Keratinocyte (primary cell): ENCODE measurements at regions not wholly inside any gene's neighbourhood (a gene's known extent, or its start where the extent isn't known, plus 50 kb on each side); places are given as distances from the start of the nearest gene placed in this dataset.

Experiments
- DNase-seq: peaks from one replicate; pipeline ENCODE4 v3.0.0-alpha.2; 2011; ENCODE audit warnings: low read depth, missing footprints, low spot score
- FAIRE-seq: peaks from 2 replicates; lab custom pipeline; 2011; peaks lifted over from hg19 to GRCh38; lab: Jason Lieb, UNC
- H2AFZ ChIP-seq: 2 replicates; pipeline ENCODE4 v1.6.0; 2012; ENCODE audit warnings: low read length, control low read depth, inconsistent platforms; ENCODE audit not compliant: control insufficient read depth
- H3K27ac ChIP-seq: 2 replicates; pipeline ENCODE4 v1.5.1; 2011; ENCODE audit warnings: low read length; ENCODE audit not compliant: control insufficient read depth, insufficient read depth
- H3K27me3 ChIP-seq: 3 replicates; pipeline ENCODE4 v1.6.0; 2011; ENCODE audit warnings: low read length; ENCODE audit not compliant: control insufficient read depth, insufficient read depth; ENCODE audit errors: extremely low read depth
- H3K36me3 ChIP-seq, 2 experiments: 2 replicates in 1 of 2; 3 replicates in 1 of 2; pipeline ENCODE4 v1.5.1; 2011; ENCODE audit warnings: low read length in 2 of 2, mild to moderate bottlenecking in 1 of 2; ENCODE audit not compliant: control insufficient read depth in 2 of 2, insufficient read depth in 2 of 2; ENCODE audit errors: extremely low read depth in 1 of 2
- H3K4me1 ChIP-seq: 3 replicates; pipeline ENCODE4 v1.5.1; 2011; ENCODE audit warnings: low read length; ENCODE audit not compliant: control insufficient read depth, insufficient read depth; ENCODE audit errors: extremely low read depth
- H3K4me2 ChIP-seq: 3 replicates; pipeline ENCODE4 v1.6.0; 2011; ENCODE audit warnings: low read depth, low read length; ENCODE audit not compliant: control insufficient read depth, insufficient read depth; ENCODE audit errors: extremely low read depth
- H3K4me3 ChIP-seq, 3 experiments: fragments of 200-600 bp in 1 of 3; sonication (generic) in 1 of 3; 2 replicates in 2 of 3; 3 replicates in 1 of 3; pipeline ENCODE4 v1.5.1; 2011 to 2016; ENCODE audit warnings: low read length in 3 of 3, mild to moderate bottlenecking in 3 of 3, control low read depth in 2 of 3, inconsistent platforms in 1 of 3, low read depth in 1 of 3, mixed read lengths in 1 of 3, mixed run types in 1 of 3, moderate library complexity in 1 of 3; ENCODE audit not compliant: control insufficient read depth in 2 of 3, insufficient read depth in 2 of 3; ENCODE audit errors: extremely low read depth in 1 of 3
- H3K79me2 ChIP-seq: 2 replicates; pipeline ENCODE4 v1.6.0; 2012; ENCODE audit warnings: low read length; ENCODE audit not compliant: control insufficient read depth, insufficient read depth
- H3K9ac ChIP-seq: 3 replicates; pipeline ENCODE4 v1.6.0; 2011; ENCODE audit warnings: low read length; ENCODE audit not compliant: control insufficient read depth, insufficient read depth; ENCODE audit errors: extremely low read depth
- H3K9me1 ChIP-seq: 3 replicates; pipeline ENCODE4 v1.6.0; 2011; ENCODE audit warnings: low read length; ENCODE audit not compliant: control insufficient read depth, insufficient read depth; ENCODE audit errors: extremely low read depth
- H3K9me3 ChIP-seq: 2 replicates; pipeline ENCODE4 v1.5.1; 2012; ENCODE audit warnings: low read depth, low read length; ENCODE audit not compliant: control insufficient read depth
- H4K20me1 ChIP-seq: 3 replicates; pipeline ENCODE4 v1.6.0; 2011; ENCODE audit warnings: low read length; ENCODE audit not compliant: control insufficient read depth, insufficient read depth; ENCODE audit errors: extremely low read depth
- EZH2 ChIP-seq: IDR thresholded peaks from one replicate; pipeline ENCODE4 v1.6.1; 2012; ENCODE audit warnings: inconsistent platforms, mild to moderate bottlenecking, low read length, moderate library complexity
- dilution Hi-C: fragments of 300-500 bp; cut with MboI; formaldehyde crosslinking; loops from one replicate; pipeline ENCODE4 v1.7.0; 2020; ENCODE audit warnings: low sequenced_read_pairs; ENCODE audit not compliant: extremely low pct_ligation_motif_present
- TF ChIP-seq, protein P1 (sequence below), 3 experiments: IDR thresholded peaks in 1 of 3; conservative IDR thresholded peaks in 1 of 3; optimal IDR thresholded peaks in 1 of 3; 2 replicates in 2 of 3; 3 replicates in 1 of 3; pipeline versions ENCODE3 to v1.5.1; 2011; ENCODE audit warnings: low read length in 3 of 3, mild to moderate bottlenecking in 3 of 3, moderate library complexity in 2 of 3, control low read depth in 1 of 3, inconsistent platforms in 1 of 3; ENCODE audit not compliant: insufficient read depth in 2 of 3; ENCODE audit errors: extremely low read depth in 1 of 3

GRCh38 chr3:71865727-71866126 lies 80.8 kb upstream of the PROK2 start:
- Histone ChIP-seq H3K9me1 (no peaks in the 10 kb centered on the region), H2AFZ (no peak overlapping the region), H3K4me3 (no peak overlapping the region), H3K9ac (no peak overlapping the region), H3K79me2 (no peaks in the 10 kb centered on the region), H3K27ac (no peak overlapping the region), H3K27me3 (peaks cover 7% of the 10 kb centered on the region), H3K9me3 (no peaks in the 10 kb centered on the region), H3K4me1 (no peaks in the 10 kb centered on the region), H3K36me3 (no peaks in the 10 kb centered on the region), H3K4me2 (no peak overlapping the region), H4K20me1 (no peaks in the 10 kb centered on the region)
- FAIRE-seq (no peak), DNase-seq (no peak)
- TF ChIP-seq, protein P1, sequence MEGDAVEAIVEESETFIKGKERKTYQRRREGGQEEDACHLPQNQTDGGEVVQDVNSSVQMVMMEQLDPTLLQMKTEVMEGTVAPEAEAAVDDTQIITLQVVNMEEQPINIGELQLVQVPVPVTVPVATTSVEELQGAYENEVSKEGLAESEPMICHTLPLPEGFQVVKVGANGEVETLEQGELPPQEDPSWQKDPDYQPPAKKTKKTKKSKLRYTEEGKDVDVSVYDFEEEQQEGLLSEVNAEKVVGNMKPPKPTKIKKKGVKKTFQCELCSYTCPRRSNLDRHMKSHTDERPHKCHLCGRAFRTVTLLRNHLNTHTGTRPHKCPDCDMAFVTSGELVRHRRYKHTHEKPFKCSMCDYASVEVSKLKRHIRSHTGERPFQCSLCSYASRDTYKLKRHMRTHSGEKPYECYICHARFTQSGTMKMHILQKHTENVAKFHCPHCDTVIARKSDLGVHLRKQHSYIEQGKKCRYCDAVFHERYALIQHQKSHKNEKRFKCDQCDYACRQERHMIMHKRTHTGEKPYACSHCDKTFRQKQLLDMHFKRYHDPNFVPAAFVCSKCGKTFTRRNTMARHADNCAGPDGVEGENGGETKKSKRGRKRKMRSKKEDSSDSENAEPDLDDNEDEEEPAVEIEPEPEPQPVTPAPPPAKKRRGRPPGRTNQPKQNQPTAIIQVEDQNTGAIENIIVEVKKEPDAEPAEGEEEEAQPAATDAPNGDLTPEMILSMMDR (optimal IDR thresholded peaks at IDR 0.05 in 1 of 3, IDR thresholded peaks at IDR 0.05 in 1 of 3, conservative IDR thresholded peaks at IDR 0.05 in 1 of 3; ENCODE audit: extremely low read depth in 1 of 3, insufficient read depth in 2 of 3, low read length in 3 of 3): no peak
- no peak for TF ChIP-seq EZH2
- dilution Hi-C loops: no loop called here

DNA sequence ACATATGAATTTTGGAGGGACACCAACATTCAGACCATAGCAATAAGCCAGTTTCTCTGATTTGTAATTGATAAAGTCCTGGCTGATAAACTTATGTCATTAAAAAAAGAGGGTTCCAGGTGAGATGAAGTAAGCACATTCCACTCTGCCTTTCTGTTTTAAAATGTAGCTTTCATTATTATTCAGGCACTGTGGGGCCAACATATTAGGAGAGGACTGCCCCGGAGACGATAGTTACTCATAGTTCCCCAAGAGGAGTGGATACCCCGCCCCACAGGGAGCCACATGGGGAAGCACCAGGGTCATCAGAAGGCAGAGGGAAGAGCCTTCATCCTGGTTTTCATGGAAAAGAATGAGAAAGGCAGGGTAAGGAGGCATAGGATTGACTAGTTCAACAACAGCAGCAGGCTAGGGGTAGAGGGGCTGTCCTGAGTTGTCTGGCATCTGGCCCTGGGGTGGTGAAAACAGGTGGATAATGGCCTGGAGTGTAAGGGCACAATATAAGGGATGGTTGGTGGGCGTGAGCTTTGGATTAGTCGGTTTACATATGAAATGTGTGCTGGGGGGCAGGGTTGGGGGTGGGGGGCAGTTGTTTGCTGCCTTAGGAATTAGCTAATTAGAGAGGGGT lies 78.7 kb upstream of the PROK2 start:
- Histone ChIP-seq H4K20me1 (no peaks in the 10 kb centered on the region), H3K9me1 (no peaks in the 10 kb centered on the region), H3K27me3 (peaks cover 7% of the 10 kb centered on the region), H2AFZ (no peak overlapping the region), H3K4me3 (no peak overlapping the region), H3K4me2 (no peak overlapping the region), H3K9ac (no peak overlapping the region), H3K27ac (no peak overlapping the region), H3K9me3 (no peaks in the 10 kb centered on the region), H3K4me1 (no peaks in the 10 kb centered on the region), H3K36me3 (no peaks in the 10 kb centered on the region), H3K79me2 (no peaks in the 10 kb centered on the region)
- FAIRE-seq: no peak
- dilution Hi-C loops: no loop called here
- DNase-seq: no peak
- TF ChIP-seq EZH2: no peak
- TF ChIP-seq, protein P1 (optimal IDR thresholded peaks at IDR 0.05 in 1 of 3, IDR thresholded peaks at IDR 0.05 in 1 of 3, conservative IDR thresholded peaks at IDR 0.05 in 1 of 3; ENCODE audit: extremely low read depth in 1 of 3, insufficient read depth in 2 of 3, low read length in 3 of 3): no peak
